Astrocyte (in vitro differentiated cells and primary cell): ENCODE measurements at regions not wholly inside any gene's neighbourhood (a gene's known extent, or its start where the extent isn't known, plus 50 kb on each side); places are given as distances from the start of the nearest gene placed in this dataset.

Experiments
- EZH2 ChIP-seq: IDR thresholded peaks from 2 replicates; pipeline ENCODE4 v1.6.1; 2012; ENCODE audit warnings: mild to moderate bottlenecking, low read length, inconsistent platforms; ENCODE audit not compliant: insufficient read depth
- TF ChIP-seq, protein P1 (sequence below): IDR thresholded peaks from 2 replicates; pipeline ENCODE4 v1.5.1; 2011; ENCODE audit warnings: low read depth, mild to moderate bottlenecking, inconsistent platforms, low read length, moderate library complexity; ENCODE audit not compliant: insufficient read depth

DNA sequence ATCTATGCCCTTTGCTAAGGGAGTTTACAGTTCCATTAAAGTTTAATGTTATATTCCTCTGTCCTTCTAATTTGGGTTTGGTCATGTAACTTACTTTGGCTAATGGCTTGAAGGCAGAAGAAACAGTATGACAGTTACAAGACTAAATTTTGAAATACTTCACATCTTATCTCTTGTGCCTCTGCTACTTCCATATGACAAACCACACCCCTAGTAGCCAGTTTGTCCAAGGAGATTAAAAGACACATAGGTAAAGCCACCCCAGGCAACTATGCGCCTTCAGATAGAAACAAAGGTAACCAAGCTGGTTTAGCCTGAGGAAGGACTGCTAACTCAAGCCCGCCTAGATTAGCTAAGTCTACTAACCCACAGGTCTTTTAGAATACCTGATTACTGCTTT lies 273.4 kb upstream of the MIR17HG start:
- TF ChIP-seq, protein P1, sequence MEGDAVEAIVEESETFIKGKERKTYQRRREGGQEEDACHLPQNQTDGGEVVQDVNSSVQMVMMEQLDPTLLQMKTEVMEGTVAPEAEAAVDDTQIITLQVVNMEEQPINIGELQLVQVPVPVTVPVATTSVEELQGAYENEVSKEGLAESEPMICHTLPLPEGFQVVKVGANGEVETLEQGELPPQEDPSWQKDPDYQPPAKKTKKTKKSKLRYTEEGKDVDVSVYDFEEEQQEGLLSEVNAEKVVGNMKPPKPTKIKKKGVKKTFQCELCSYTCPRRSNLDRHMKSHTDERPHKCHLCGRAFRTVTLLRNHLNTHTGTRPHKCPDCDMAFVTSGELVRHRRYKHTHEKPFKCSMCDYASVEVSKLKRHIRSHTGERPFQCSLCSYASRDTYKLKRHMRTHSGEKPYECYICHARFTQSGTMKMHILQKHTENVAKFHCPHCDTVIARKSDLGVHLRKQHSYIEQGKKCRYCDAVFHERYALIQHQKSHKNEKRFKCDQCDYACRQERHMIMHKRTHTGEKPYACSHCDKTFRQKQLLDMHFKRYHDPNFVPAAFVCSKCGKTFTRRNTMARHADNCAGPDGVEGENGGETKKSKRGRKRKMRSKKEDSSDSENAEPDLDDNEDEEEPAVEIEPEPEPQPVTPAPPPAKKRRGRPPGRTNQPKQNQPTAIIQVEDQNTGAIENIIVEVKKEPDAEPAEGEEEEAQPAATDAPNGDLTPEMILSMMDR, result no peak
- TF ChIP-seq EZH2, result no peak
